Endothelial cell of umbilical vein (primary cell): ENCODE measurements at regions not wholly inside any gene's neighbourhood (a gene's known extent, or its start where the extent isn't known, plus 50 kb on each side); places are given as distances from the start of the nearest gene placed in this dataset.

Source experiments
- CTCF ChIP-seq, 2 donors: IDR thresholded peaks; 1 replicate in 1 of 2; 2 replicates in 1 of 2; pipeline ENCODE4 v1.5.1; 2011; ENCODE audit warnings: low read length in 2 of 2, mild to moderate bottlenecking in 2 of 2, moderate library complexity in 2 of 2, control low read depth in 1 of 2, inconsistent platforms in 1 of 2, low read depth in 1 of 2; ENCODE audit not compliant: insufficient read depth in 1 of 2; ENCODE audit errors: extremely low read depth in 1 of 2
- EZH2 ChIP-seq: IDR thresholded peaks from 2 replicates; pipeline ENCODE4 v1.6.1; 2012; ENCODE audit warnings: borderline replicate concordance, low read depth, mild to moderate bottlenecking, moderate library complexity, low read length, inconsistent platforms; ENCODE audit not compliant: severe bottlenecking
- MYC ChIP-seq: IDR thresholded peaks from one replicate; pipeline ENCODE4 v1.6.1; 2011; ENCODE audit warnings: mild to moderate bottlenecking, low read depth, low read length
- POLR2A ChIP-seq: IDR thresholded peaks from 2 replicates; pipeline ENCODE4 v1.6.1; 2012; ENCODE audit warnings: low read depth, mild to moderate bottlenecking, control low read depth, low read length

GRCh38 chr11:122494221-122494620, 161.3 kb upstream of the UBASH3B start:
- no peak for TF ChIP-seq POLR2A
- TF ChIP-seq CTCF (IDR thresholded peaks at IDR 0.05; ENCODE audit: extremely low read depth in 1 of 2, insufficient read depth in 1 of 2, low read depth in 1 of 2, low read length in 2 of 2), result no peak
- TF ChIP-seq EZH2, result no peak
- no peak for TF ChIP-seq MYC
